ENCODE measurements at regions not wholly inside any gene's neighbourhood (a gene's known extent, or its start where the extent isn't known, plus 50 kb on each side); places are given as distances from the start of the nearest gene placed in this dataset.

DNA sequence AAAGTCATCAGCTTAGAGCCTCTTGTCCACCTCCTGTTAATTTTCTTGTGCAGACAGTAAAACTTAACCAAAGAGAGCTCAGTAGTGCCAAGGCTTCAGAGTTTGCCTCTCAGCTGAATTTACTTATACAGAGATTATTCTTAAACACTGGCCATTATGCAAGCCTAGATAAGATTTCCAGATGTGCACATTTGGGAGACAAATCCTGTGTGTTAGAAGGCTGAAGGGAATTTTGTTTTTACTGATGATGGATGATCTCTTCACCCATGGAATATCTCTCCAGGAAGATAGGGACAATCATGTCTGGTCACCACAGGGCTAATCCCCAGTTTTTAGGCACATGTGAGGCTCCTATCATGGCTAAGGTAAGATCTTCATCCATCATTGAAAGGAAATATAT lies 157.6 kb upstream of the FAT3 start:
- ATAC-seq (ENCODE audit: low read depth), result no peak
- no peaks in the 10 kb centered on the region for H3K27me3 ChIP-seq (ENCODE audit: insufficient read depth, poor library complexity, severe bottlenecking)

DNA sequence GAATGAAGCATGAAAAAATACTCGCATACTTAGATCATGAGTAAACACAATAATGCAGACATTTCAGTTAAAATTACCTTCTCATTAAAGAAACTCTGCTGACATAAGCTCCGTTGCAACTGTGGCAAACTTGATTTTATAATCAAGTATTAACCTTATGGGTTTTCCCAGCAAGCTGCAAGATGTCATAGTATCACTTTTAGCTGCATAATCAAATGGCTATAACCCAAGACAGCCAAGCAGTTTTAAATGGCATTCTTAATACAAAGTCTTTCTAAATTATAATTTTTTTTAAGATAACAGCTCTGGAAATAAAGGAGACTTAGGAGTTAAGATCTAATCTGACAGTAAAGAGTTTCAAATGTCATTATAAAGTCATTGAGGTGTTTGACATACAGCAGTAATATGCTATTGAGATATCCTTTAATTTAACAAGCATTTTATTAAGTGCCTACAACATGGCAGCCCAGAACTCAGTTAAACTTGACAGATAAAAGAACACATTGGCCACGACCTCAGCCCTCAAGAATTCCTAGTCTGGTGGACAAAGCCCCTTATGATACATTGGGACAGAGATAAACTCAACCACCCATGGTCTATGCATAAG lies 163.1 kb upstream of the FAT3 start:
- ATAC-seq (ENCODE audit: low read depth) (no peak), DNase-seq (ENCODE audit: low spot score) (no peak)
- H3K27me3 ChIP-seq (ENCODE audit: insufficient read depth, poor library complexity, severe bottlenecking), result no peaks in the 10 kb centered on the region
- no peaks in the 10 kb centered on the region for H3K36me3 ChIP-seq (ENCODE audit: low read depth)
- no peak overlapping the region for H3K27ac ChIP-seq (ENCODE audit: poor library complexity, severe bottlenecking)
- no peaks in the 10 kb centered on the region for H3K9me3 ChIP-seq (ENCODE audit: severe bottlenecking)
- TF ChIP-seq, protein P1, sequence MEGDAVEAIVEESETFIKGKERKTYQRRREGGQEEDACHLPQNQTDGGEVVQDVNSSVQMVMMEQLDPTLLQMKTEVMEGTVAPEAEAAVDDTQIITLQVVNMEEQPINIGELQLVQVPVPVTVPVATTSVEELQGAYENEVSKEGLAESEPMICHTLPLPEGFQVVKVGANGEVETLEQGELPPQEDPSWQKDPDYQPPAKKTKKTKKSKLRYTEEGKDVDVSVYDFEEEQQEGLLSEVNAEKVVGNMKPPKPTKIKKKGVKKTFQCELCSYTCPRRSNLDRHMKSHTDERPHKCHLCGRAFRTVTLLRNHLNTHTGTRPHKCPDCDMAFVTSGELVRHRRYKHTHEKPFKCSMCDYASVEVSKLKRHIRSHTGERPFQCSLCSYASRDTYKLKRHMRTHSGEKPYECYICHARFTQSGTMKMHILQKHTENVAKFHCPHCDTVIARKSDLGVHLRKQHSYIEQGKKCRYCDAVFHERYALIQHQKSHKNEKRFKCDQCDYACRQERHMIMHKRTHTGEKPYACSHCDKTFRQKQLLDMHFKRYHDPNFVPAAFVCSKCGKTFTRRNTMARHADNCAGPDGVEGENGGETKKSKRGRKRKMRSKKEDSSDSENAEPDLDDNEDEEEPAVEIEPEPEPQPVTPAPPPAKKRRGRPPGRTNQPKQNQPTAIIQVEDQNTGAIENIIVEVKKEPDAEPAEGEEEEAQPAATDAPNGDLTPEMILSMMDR (IDR thresholded peaks at IDR 0.05; ENCODE audit: poor library complexity, severe bottlenecking), result no peak
- no peaks in the 10 kb centered on the region for H3K4me1 ChIP-seq (ENCODE audit: insufficient read depth, poor library complexity, severe bottlenecking)
- H3K4me3 ChIP-seq (ENCODE audit: severe bottlenecking), result no peak overlapping the region

More for the DNA sequence above, 157.6 kb upstream of the FAT3 start:
- DNase-seq (ENCODE audit: low spot score), result no peak
- TF ChIP-seq, protein P1 (IDR thresholded peaks at IDR 0.05; ENCODE audit: poor library complexity, severe bottlenecking), result no peak
- Histone ChIP-seq H3K27ac (ENCODE audit: poor library complexity, severe bottlenecking) (no peak overlapping the region), H3K4me1 (ENCODE audit: insufficient read depth, poor library complexity, severe bottlenecking) (no peaks in the 10 kb centered on the region), H3K9me3 (ENCODE audit: severe bottlenecking) (no peaks in the 10 kb centered on the region), H3K4me3 (ENCODE audit: severe bottlenecking) (no peak overlapping the region), H3K36me3 (ENCODE audit: low read depth) (no peaks in the 10 kb centered on the region)

DNA sequence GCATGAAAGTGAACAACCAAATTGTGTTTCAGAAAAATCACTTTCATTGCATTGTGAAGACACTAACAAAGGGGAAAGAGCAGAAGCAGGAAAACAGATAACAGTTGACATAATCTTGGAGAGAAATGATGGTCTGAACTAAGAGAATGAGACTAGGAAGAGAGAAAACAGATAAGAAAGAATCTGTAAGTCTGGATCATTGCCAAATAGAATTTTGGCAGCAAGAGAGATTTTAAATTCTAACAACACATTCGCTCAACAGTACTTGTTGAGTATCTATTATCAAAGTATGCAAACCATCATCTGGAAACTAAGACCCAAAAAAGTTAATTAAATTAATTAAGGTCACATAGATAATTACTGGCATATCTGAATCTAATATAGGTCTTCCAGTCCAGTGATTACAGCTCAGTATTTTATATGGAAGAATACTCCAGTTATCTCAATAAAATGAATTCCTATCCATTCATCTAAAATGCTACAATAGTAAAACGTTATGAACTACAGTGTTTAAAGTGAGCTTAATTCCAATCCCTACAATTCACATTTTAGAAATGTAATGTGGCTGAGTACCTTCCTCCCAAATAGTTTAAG lies 166.7 kb upstream of the FAT3 start:
- DNase-seq (ENCODE audit: low spot score) (no peak), ATAC-seq (ENCODE audit: low read depth) (no peak)
- Histone ChIP-seq H3K4me3 (ENCODE audit: severe bottlenecking) (no peak overlapping the region), H3K4me1 (ENCODE audit: insufficient read depth, poor library complexity, severe bottlenecking) (no peaks in the 10 kb centered on the region), H3K27ac (ENCODE audit: poor library complexity, severe bottlenecking) (no peak overlapping the region), H3K36me3 (ENCODE audit: low read depth) (no peaks in the 10 kb centered on the region), H3K9me3 (ENCODE audit: severe bottlenecking) (no peaks in the 10 kb centered on the region), H3K27me3 (ENCODE audit: insufficient read depth, poor library complexity, severe bottlenecking) (no peaks in the 10 kb centered on the region)
- TF ChIP-seq, protein P1 (IDR thresholded peaks at IDR 0.05; ENCODE audit: poor library complexity, severe bottlenecking), result no peak

DNA sequence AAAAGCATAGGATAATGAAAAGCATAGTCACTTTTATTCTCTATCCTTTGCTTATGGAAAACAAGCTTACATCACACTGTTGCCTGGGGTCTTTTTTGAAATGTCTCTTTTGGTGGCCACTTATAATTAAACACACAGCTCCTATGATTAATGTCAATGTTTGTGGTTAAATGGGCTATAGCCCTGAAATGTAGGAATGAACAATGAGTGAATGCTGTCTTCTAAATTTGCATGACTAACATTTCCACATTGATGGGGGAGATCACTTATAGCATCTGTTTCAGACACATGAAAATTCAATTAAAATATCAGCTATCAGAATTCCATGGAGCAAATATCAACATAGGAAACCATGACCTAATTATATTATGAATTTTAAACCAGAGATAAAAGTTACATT lies 171.4 kb upstream of the FAT3 start:
- ATAC-seq (ENCODE audit: low read depth) (no peak), DNase-seq (ENCODE audit: low spot score) (no peak)
- Histone ChIP-seq H3K27me3 (ENCODE audit: insufficient read depth, poor library complexity, severe bottlenecking) (no peaks in the 10 kb centered on the region), H3K9me3 (ENCODE audit: severe bottlenecking) (no peaks in the 10 kb centered on the region), H3K27ac (ENCODE audit: poor library complexity, severe bottlenecking) (no peak overlapping the region), H3K36me3 (ENCODE audit: low read depth) (no peaks in the 10 kb centered on the region), H3K4me3 (ENCODE audit: severe bottlenecking) (no peak overlapping the region), H3K4me1 (ENCODE audit: insufficient read depth, poor library complexity, severe bottlenecking) (peaks cover 3% of the 10 kb centered on the region)
- TF ChIP-seq, protein P1 (IDR thresholded peaks at IDR 0.05; ENCODE audit: poor library complexity, severe bottlenecking), result no peak

DNA sequence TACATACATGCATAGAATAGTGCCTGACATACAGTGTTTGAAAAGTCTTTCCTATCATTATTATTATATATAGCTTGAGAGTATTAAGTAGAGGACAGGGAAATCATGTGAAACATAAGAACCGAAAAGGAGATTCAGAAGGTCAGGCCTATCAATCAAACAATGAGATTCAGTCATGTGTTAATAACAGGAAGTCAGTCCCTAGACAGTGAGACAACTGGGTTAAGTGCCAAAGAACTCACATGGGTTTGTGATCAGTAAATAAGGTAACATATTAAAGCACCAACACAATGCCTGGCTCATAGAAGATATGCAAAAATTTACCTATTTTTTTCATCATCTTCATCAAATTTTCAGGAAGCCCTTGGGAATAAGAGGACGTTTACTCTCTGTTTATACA lies 174.3 kb upstream of the FAT3 start:
- no peaks in the 10 kb centered on the region for H3K36me3 ChIP-seq (ENCODE audit: low read depth)
- TF ChIP-seq, protein P1 (IDR thresholded peaks at IDR 0.05; ENCODE audit: poor library complexity, severe bottlenecking), result no peak
- H3K4me3 ChIP-seq (ENCODE audit: severe bottlenecking), result no peak overlapping the region
- no peak overlapping the region for H3K27ac ChIP-seq (ENCODE audit: poor library complexity, severe bottlenecking)
- no peaks in the 10 kb centered on the region for H3K9me3 ChIP-seq (ENCODE audit: severe bottlenecking)
- ATAC-seq (ENCODE audit: low read depth) (no peak), DNase-seq (ENCODE audit: low spot score) (no peak)
- no peaks in the 10 kb centered on the region for H3K27me3 ChIP-seq (ENCODE audit: insufficient read depth, poor library complexity, severe bottlenecking)
- H3K4me1 ChIP-seq (ENCODE audit: insufficient read depth, poor library complexity, severe bottlenecking), result peaks cover 5% of the 10 kb centered on the region
